Activated effector memory CD4-positive, alpha-beta T cell treated with anti-CD3 and anti-CD28 coated beads, Interleukin-2, amount 50 U/mL, for 16 hours (primary cell): ENCODE measurements at regions not wholly inside any gene's neighbourhood (a gene's known extent, or its start where the extent isn't known, plus 50 kb on each side); places are given as distances from the start of the nearest gene placed in this dataset.
"Not testable (repeated sequence)": the region's sequence is repeated elsewhere in the genome, so short reads cannot be mapped to it uniquely, and the experiment has no call there.

Source experiments
- DNase-seq: peaks from one replicate; pipeline ENCODE4 v3.0.0-alpha.2; 2020

GRCh38 chr7:146057958-146058357 lies 58.6 kb upstream of the CNTNAP2 start:
- no peak for DNase-seq

- DNase-seq = no peak
Observed at GRCh38 chr7:146054909-146055308, 61.7 kb upstream of the CNTNAP2 start.

GRCh38 chr7:146053492-146053891 lies 63.1 kb upstream of the CNTNAP2 start:
- no peak for DNase-seq

GRCh38 chr7:146043310-146043709 lies 73.3 kb upstream of the CNTNAP2 start:
- DNase-seq = not testable (repeated sequence)

GRCh38 chr7:146028251-146028750 lies 88.3 kb upstream of the CNTNAP2 start:
- no peak for DNase-seq

- DNase-seq = no peak
Observed at GRCh38 chr7:146027243-146027642, 89.4 kb upstream of the CNTNAP2 start.

GRCh38 chr7:146022776-146023175 lies 93.8 kb upstream of the CNTNAP2 start:
- no peak for DNase-seq

GRCh38 chr7:146019041-146020004 lies 97.3 kb upstream of the CNTNAP2 start:
- DNase-seq = not testable (repeated sequence)

- DNase-seq = not testable (repeated sequence)
Observed at GRCh38 chr7:146017366-146017765, 99.2 kb upstream of the CNTNAP2 start.

GRCh38 chr7:146014154-146014553 lies 102.4 kb upstream of the CNTNAP2 start:
- not testable (repeated sequence) for DNase-seq

- no peak for DNase-seq
Observed at GRCh38 chr7:146008293-146008692, 108.3 kb upstream of the CNTNAP2 start.

GRCh38 chr7:146004805-146005204 lies 111.8 kb upstream of the CNTNAP2 start:
- DNase-seq = no peak

GRCh38 chr7:146002431-146003078 lies 114.0 kb upstream of the CNTNAP2 start:
- DNase-seq = no peak

- DNase-seq = no peak
Observed at GRCh38 chr7:146002008-146002407, 114.6 kb upstream of the CNTNAP2 start.

- no peak for DNase-seq
Observed at GRCh38 chr7:146000882-146001281, 115.7 kb upstream of the CNTNAP2 start.

- no peak for DNase-seq
Observed at GRCh38 chr7:145989469-145989868, 127.1 kb upstream of the CNTNAP2 start.

- no peak for DNase-seq
Observed at GRCh38 chr7:145986248-145986874, 130.2 kb upstream of the CNTNAP2 start.

GRCh38 chr7:145978769-145979168 lies 137.8 kb upstream of the CNTNAP2 start:
- DNase-seq = no peak

GRCh38 chr7:145959981-145960380 lies 156.6 kb upstream of the CNTNAP2 start:
- DNase-seq = no peak

- no peak for DNase-seq
Observed at GRCh38 chr7:145957160-145957890, 159.3 kb upstream of the CNTNAP2 start.

GRCh38 chr7:145951566-145951965 lies 165.0 kb upstream of the CNTNAP2 start:
- DNase-seq = no peak

- no peak for DNase-seq
Observed at GRCh38 chr7:145928937-145929336, 187.7 kb upstream of the CNTNAP2 start.

GRCh38 chr7:145919712-145920111 lies 196.9 kb upstream of the CNTNAP2 start:
- DNase-seq = no peak
